ENCODE measurements at regions not wholly inside any gene's neighbourhood (a gene's known extent, or its start where the extent isn't known, plus 50 kb on each side); places are given as distances from the start of the nearest gene placed in this dataset.

DNA sequence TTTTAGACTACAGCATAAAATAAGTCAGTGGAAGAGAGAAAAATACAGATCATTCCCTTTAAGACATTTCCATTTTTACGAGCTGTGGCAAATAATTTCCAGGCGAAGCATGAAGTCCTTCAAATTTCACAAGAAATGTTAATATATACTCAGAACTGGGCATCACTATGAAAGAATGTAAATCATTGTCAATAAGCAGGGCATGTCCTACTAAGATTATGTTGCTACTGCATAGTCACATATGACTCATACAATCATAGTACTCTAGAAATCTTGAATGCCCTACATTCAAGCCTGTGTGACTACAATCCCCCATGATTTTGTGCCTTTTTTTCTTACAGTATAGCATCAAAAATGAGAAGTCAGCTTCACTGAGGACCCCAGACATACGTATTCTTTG is 485.2 kb upstream of the FTMT start:
- TF ChIP-seq POLR2AphosphoS5 (IDR thresholded peaks at IDR 0.05) (no peak), EP300 (IDR thresholded peaks at IDR 0.05; ENCODE audit: low read depth) (no peak), POLR2A (IDR thresholded peaks at IDR 0.05) (no peak)
- TF ChIP-seq, protein P1, sequence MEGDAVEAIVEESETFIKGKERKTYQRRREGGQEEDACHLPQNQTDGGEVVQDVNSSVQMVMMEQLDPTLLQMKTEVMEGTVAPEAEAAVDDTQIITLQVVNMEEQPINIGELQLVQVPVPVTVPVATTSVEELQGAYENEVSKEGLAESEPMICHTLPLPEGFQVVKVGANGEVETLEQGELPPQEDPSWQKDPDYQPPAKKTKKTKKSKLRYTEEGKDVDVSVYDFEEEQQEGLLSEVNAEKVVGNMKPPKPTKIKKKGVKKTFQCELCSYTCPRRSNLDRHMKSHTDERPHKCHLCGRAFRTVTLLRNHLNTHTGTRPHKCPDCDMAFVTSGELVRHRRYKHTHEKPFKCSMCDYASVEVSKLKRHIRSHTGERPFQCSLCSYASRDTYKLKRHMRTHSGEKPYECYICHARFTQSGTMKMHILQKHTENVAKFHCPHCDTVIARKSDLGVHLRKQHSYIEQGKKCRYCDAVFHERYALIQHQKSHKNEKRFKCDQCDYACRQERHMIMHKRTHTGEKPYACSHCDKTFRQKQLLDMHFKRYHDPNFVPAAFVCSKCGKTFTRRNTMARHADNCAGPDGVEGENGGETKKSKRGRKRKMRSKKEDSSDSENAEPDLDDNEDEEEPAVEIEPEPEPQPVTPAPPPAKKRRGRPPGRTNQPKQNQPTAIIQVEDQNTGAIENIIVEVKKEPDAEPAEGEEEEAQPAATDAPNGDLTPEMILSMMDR (IDR thresholded peaks at IDR 0.05): no peak

Data from transverse colon (tissue), 4 donors.